GM20000 (cell line): ENCODE measurements at regions not wholly inside any gene's neighbourhood (a gene's known extent, or its start where the extent isn't known, plus 50 kb on each side); places are given as distances from the start of the nearest gene placed in this dataset.

Experiments used
- DNase-seq: peaks from one replicate; pipeline ENCODE4 v3.0.0; 2012; ENCODE audit warnings: low spot score
- CTCF ChIP-seq: IDR thresholded peaks from 2 replicates; pipeline ENCODE4 v1.5.1; 2012; ENCODE audit warnings: mild to moderate bottlenecking, control low read depth; ENCODE audit errors: extremely low read depth, missing control alignments

GRCh38 chr10:27440478-27440877 is 63.6 kb upstream of the RAB18 start:
- no peak for DNase-seq
- TF ChIP-seq CTCF: no peak

- no peak for TF ChIP-seq CTCF
- no peak for DNase-seq
Measured at GRCh38 chr10:27440021-27440420, 64.1 kb upstream of the RAB18 start.

GRCh38 chr10:27439101-27439500 is 65.0 kb upstream of the RAB18 start:
- DNase-seq: no peak
- TF ChIP-seq CTCF: no peak

- no peak for DNase-seq
- no peak for TF ChIP-seq CTCF
Measured at GRCh38 chr10:27437775-27438174, 66.3 kb upstream of the RAB18 start.

GRCh38 chr10:27436710-27437109 is 67.4 kb upstream of the RAB18 start:
- no peak for DNase-seq
- TF ChIP-seq CTCF: no peak

GRCh38 chr10:27433976-27434375 is 70.1 kb upstream of the RAB18 start:
- DNase-seq: no peak
- TF ChIP-seq CTCF: no peak

GRCh38 chr10:27426948-27427467 is 77.1 kb upstream of the RAB18 start:
- no peak for DNase-seq
- no peak for TF ChIP-seq CTCF
